ENCODE measurements at regions not wholly inside any gene's neighbourhood (a gene's known extent, or its start where the extent isn't known, plus 50 kb on each side); places are given as distances from the start of the nearest gene placed in this dataset.

DNA sequence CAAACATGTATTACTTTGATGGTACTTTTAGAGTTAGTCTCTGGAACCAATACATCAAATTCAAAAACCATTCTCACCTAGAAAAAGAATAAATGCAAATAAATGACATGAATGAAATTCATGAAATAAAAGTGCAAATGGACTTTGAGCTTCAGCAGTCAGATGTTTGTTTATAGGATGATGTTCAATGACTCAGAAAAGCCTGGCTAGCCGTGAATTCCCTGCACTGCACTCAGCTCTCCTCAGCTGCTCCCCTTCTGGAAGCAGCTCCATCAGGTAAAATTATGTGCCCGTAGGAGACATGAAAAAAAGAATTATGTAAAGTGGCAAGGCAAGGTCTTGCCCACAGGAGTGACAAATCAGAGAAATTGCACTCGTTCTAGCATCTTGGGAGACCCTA lies 390.6 kb downstream of the GPM6A start:
- TF ChIP-seq EZH2 (IDR thresholded peaks at IDR 0.05) = no peak
- no peak for TF ChIP-seq POLR2AphosphoS5 (IDR thresholded peaks at IDR 0.05; ENCODE audit: borderline replicate concordance, low read depth, low read length)

Data from SK-N-MC (cell line).